ENCODE measurements at regions not wholly inside any gene's neighbourhood (a gene's known extent, or its start where the extent isn't known, plus 50 kb on each side); places are given as distances from the start of the nearest gene placed in this dataset.

DNA sequence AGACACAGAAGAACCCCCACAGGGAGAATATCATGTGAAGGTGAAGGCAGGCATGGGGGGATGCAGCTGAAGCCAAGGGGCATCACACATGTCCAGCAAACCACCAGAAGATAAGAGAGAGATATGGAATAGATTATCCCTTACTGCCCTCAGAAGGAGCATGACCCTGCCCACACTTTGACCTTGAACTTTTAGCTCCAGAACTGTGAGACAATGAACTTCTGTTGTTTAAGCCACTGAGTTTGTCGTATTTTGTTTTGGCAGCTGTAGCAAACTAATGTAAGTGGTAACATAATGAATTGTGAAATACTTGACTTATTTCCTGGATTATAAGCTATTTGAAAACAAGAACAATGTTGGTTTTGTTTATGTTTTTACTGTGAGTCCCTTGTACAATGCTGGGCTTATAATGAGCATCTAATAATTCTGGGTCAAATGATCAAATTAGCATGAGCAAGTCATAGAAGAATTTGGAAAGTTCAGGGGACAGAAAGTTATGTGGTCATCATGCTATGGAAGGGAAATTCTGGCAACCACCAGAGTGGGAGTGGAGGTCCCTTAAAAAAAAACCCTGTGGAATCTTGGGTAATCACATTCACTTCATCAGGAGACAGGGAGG, 541.0 kb upstream of the KLHL29 start:
- no peaks in the 10 kb centered on the region for H3K27me3 ChIP-seq (ENCODE audit: control insufficient read depth, insufficient read depth, low read length)
- no peak for DNase-seq (ENCODE audit: low read depth)
- H3K36me3 ChIP-seq (ENCODE audit: control insufficient read depth, insufficient read depth, low read length) = no peaks in the 10 kb centered on the region
- no peak overlapping the region for H3K4me3 ChIP-seq (ENCODE audit: low read depth, low read length)
- no peak for TF ChIP-seq CTCF (IDR thresholded peaks at IDR 0.05; ENCODE audit: insufficient read depth, low read length, poor library complexity, severe bottlenecking)

DNA sequence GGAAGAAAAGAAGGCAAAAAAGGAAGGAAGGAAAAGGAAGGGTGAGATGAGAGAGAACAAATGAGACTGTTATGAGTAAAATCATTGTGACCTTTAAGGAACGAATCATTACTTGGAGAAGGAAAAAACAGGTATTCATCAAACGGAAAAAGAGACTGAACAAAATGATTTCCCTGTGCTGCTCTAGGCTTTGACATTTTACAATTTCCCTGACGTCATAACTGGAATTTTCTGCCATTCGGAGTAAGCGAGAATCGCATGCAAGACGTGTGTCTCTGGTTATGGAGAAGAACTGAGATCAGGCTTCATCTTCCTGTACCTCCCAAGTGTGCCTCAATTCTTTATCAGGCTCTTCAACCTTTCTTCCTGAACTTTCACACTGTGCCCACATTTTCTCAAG, 534.7 kb upstream of the KLHL29 start:
- no peak for DNase-seq (ENCODE audit: low read depth)
- no peaks in the 10 kb centered on the region for H3K36me3 ChIP-seq (ENCODE audit: control insufficient read depth, insufficient read depth, low read length)
- TF ChIP-seq CTCF (IDR thresholded peaks at IDR 0.05; ENCODE audit: insufficient read depth, low read length, poor library complexity, severe bottlenecking) = no peak

GRCh38 chr2:22854588-22854987, 530.4 kb upstream of the KLHL29 start:
- Histone ChIP-seq H3K27me3 (ENCODE audit: control insufficient read depth, insufficient read depth, low read length) (no peaks in the 10 kb centered on the region), H3K4me3 (ENCODE audit: low read depth, low read length) (no peak overlapping the region), H3K36me3 (ENCODE audit: control insufficient read depth, insufficient read depth, low read length) (no peaks in the 10 kb centered on the region)
- no peak for TF ChIP-seq CTCF (IDR thresholded peaks at IDR 0.05; ENCODE audit: insufficient read depth, low read length, poor library complexity, severe bottlenecking)
- DNase-seq (ENCODE audit: low read depth) = no peak

More for the DNA sequence above, 534.7 kb upstream of the KLHL29 start:
- no peak overlapping the region for H3K4me3 ChIP-seq (ENCODE audit: low read depth, low read length)
- no peaks in the 10 kb centered on the region for H3K27me3 ChIP-seq (ENCODE audit: control insufficient read depth, insufficient read depth, low read length)

GRCh38 chr2:22855081-22855480, 529.9 kb upstream of the KLHL29 start:
- DNase-seq (ENCODE audit: low read depth) = no peak
- Histone ChIP-seq H3K4me3 (ENCODE audit: low read depth, low read length) (no peak overlapping the region), H3K36me3 (ENCODE audit: control insufficient read depth, insufficient read depth, low read length) (no peaks in the 10 kb centered on the region), H3K27me3 (ENCODE audit: control insufficient read depth, insufficient read depth, low read length) (no peaks in the 10 kb centered on the region)
- TF ChIP-seq CTCF (IDR thresholded peaks at IDR 0.05; ENCODE audit: insufficient read depth, low read length, poor library complexity, severe bottlenecking) = no peak

DNA sequence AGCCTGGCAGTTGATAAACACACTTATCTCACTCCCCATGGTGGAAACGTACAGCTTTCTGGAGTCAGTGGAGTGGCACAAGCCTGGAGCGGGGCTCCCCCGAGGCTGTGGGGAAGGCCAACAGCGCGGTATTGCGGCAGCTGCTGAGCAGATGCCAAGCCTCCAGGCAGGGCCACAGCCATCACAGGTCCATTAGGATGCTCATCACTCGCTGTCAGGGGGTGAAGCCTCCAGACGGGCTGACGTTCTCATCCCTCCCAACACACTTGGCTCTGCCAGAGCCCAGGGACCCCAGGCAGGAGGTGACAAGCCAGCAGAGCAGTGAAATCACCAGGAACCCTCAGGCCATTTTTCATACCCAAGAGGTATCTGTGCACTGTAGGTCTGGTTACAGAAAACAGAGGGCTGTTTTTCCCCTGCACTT, 529.2 kb upstream of the KLHL29 start:
- Histone ChIP-seq H3K4me3 (ENCODE audit: low read depth, low read length) (no peak overlapping the region), H3K27me3 (ENCODE audit: control insufficient read depth, insufficient read depth, low read length) (no peaks in the 10 kb centered on the region), H3K36me3 (ENCODE audit: control insufficient read depth, insufficient read depth, low read length) (no peaks in the 10 kb centered on the region)
- TF ChIP-seq CTCF (IDR thresholded peaks at IDR 0.05; ENCODE audit: insufficient read depth, low read length, poor library complexity, severe bottlenecking) = no peak
- DNase-seq (ENCODE audit: low read depth) = no peak

GRCh38 chr2:22867973-22868372, 517.0 kb upstream of the KLHL29 start:
- H3K4me3 ChIP-seq (ENCODE audit: low read depth, low read length) = no peak overlapping the region
- no peaks in the 10 kb centered on the region for H3K36me3 ChIP-seq (ENCODE audit: control insufficient read depth, insufficient read depth, low read length)
- H3K27me3 ChIP-seq (ENCODE audit: control insufficient read depth, insufficient read depth, low read length) = no peaks in the 10 kb centered on the region
- DNase-seq (ENCODE audit: low read depth) = no peak
- TF ChIP-seq CTCF (IDR thresholded peaks at IDR 0.05; ENCODE audit: insufficient read depth, low read length, poor library complexity, severe bottlenecking) = no peak

Data from kidney epithelial cell (primary cell).